Vagina (tissue), 2 donors: ENCODE measurements at regions not wholly inside any gene's neighbourhood (a gene's known extent, or its start where the extent isn't known, plus 50 kb on each side); places are given as distances from the start of the nearest gene placed in this dataset.
A peak's percentile ranks its signal among the peaks of the same experiment; 100 is the strongest.

Experiments used
- DNase-seq, 2 donors: peaks; one replicate each; pipeline ENCODE4 v3.0.0-alpha.2; 2017; ENCODE audit errors: extremely low spot score in 2 of 2
- H3K27ac ChIP-seq: fragments of 200-600 bp; sonication (generic); one replicate; pipeline ENCODE4 v1.5.1; 2019
- H3K27me3 ChIP-seq: fragments of 200-600 bp; sonication (generic); one replicate; pipeline ENCODE4 v1.5.1; 2019
- H3K36me3 ChIP-seq, 2 donors: fragments of 200-600 bp; sonication (generic); one replicate each; pipeline ENCODE4 v1.5.1; 2017 to 2019
- H3K4me1 ChIP-seq: fragments of 200-600 bp; sonication (generic); one replicate; pipeline ENCODE4 v1.5.1; 2019
- H3K4me3 ChIP-seq, 2 donors: fragments of 200-600 bp; sonication (generic); 1 replicate in 1 of 2; 2 replicates in 1 of 2; pipeline ENCODE4 v1.5.1; 2016 to 2019
- H3K9me3 ChIP-seq: fragments of 200-600 bp; sonication (generic); one replicate; pipeline ENCODE4 v1.5.1; 2019
- CTCF ChIP-seq, 3 experiments: fragments of 450-650 bp in 2 of 3; fragments of 200-600 bp in 1 of 3; sonication (generic) in 1 of 3; IDR thresholded peaks; one replicate each; pipeline ENCODE4 v1.5.1; 2017 to 2019; ENCODE audit warnings: antibody characterized with exemption in 3 of 3, mild to moderate bottlenecking in 2 of 3, moderate library complexity in 2 of 3
- POLR2A ChIP-seq, 2 donors: fragments of 450-650 bp; IDR thresholded peaks; one replicate each; pipeline ENCODE4 v1.6.1; 2017; ENCODE audit warnings: antibody characterized with exemption in 2 of 2, mild to moderate bottlenecking in 2 of 2, moderate library complexity in 2 of 2
- POLR2AphosphoS5 ChIP-seq, 2 donors: sonication (generic); formaldehyde crosslinking; IDR thresholded peaks; one replicate each; pipeline ENCODE4 v1.9.0; 2017; ENCODE audit warnings: antibody characterized with exemption in 2 of 2, mild to moderate bottlenecking in 2 of 2, low read depth in 1 of 2; ENCODE audit not compliant: insufficient read depth in 1 of 2
- intact Hi-C: fragments of 100-400 bp; cut with DNase I; formaldehyde crosslinking; loops from one replicate; pipeline ENCODE4 v1.15.1; 2023

GRCh38 chr1:29821605-29822004, 585.3 kb downstream of the PTPRU start:
- Histone ChIP-seq H3K27me3 (no peaks in the 10 kb centered on the region), H3K4me3 (no peak overlapping the region), H3K36me3 (no peaks in the 10 kb centered on the region), H3K9me3 (no peaks in the 10 kb centered on the region), H3K27ac (no peak overlapping the region), H3K4me1 (no peaks in the 10 kb centered on the region)
- DNase-seq, result peak; percentile 6 to 40
- no peak for TF ChIP-seq POLR2A (IDR thresholded peaks at IDR 0.05)
- TF ChIP-seq POLR2AphosphoS5 (IDR thresholded peaks at IDR 0.05; ENCODE audit: insufficient read depth in 1 of 2, low read depth in 1 of 2), result no peak
- TF ChIP-seq CTCF (IDR thresholded peaks at IDR 0.05), result no peak
- intact Hi-C loops, result no loop called here

- TF ChIP-seq CTCF (IDR thresholded peaks at IDR 0.05) (no peak), POLR2A (IDR thresholded peaks at IDR 0.05) (no peak), POLR2AphosphoS5 (IDR thresholded peaks at IDR 0.05; ENCODE audit: insufficient read depth in 1 of 2, low read depth in 1 of 2) (no peak)
- intact Hi-C loops, result no loop called here
- Histone ChIP-seq H3K27me3 (no peaks in the 10 kb centered on the region), H3K4me3 (no peak overlapping the region), H3K27ac (no peak overlapping the region), H3K36me3 (no peaks in the 10 kb centered on the region), H3K4me1 (no peaks in the 10 kb centered on the region), H3K9me3 (no peaks in the 10 kb centered on the region)
- DNase-seq, result peak; percentile 10 to 43
These were observed 584.1 kb downstream of the PTPRU start for GRCh38 chr1:29820401-29820800.

- DNase-seq, result peak in 1 of 2 donors; percentile 14
- Histone ChIP-seq H3K27me3 (no peaks in the 10 kb centered on the region), H3K9me3 (no peaks in the 10 kb centered on the region), H3K27ac (no peak overlapping the region), H3K4me1 (no peaks in the 10 kb centered on the region), H3K4me3 (no peak overlapping the region), H3K36me3 (no peaks in the 10 kb centered on the region)
- intact Hi-C loops, result no loop called here
- TF ChIP-seq CTCF (IDR thresholded peaks at IDR 0.05), result no peak
- TF ChIP-seq POLR2AphosphoS5 (IDR thresholded peaks at IDR 0.05; ENCODE audit: insufficient read depth in 1 of 2, low read depth in 1 of 2), result no peak
These were observed 576.2 kb downstream of the PTPRU start for GRCh38 chr1:29812408-29813135.

- no peak overlapping the region for H3K4me3 ChIP-seq
- H3K27ac ChIP-seq, result no peak overlapping the region
- no peaks in the 10 kb centered on the region for H3K36me3 ChIP-seq
- H3K27me3 ChIP-seq, result no peaks in the 10 kb centered on the region
- H3K9me3 ChIP-seq, result no peaks in the 10 kb centered on the region
- TF ChIP-seq POLR2AphosphoS5 (IDR thresholded peaks at IDR 0.05; ENCODE audit: insufficient read depth in 1 of 2, low read depth in 1 of 2) (no peak), CTCF (IDR thresholded peaks at IDR 0.05) (no peak), POLR2A (IDR thresholded peaks at IDR 0.05) (no peak)
- peak in 1 of 2 donors; percentile 70 for DNase-seq
- intact Hi-C loops, result no loop called here
- H3K4me1 ChIP-seq, result no peaks in the 10 kb centered on the region
These were observed 575.5 kb downstream of the PTPRU start for GRCh38 chr1:29811727-29812407.

- H3K4me3 ChIP-seq, result no peak overlapping the region
- intact Hi-C loops, result no loop called here
These were observed 574.9 kb downstream of the PTPRU start for GRCh38 chr1:29811247-29811646.

More at GRCh38 chr1:29811247-29811646, 574.9 kb downstream of the PTPRU start:
- DNase-seq, result peak in 1 of 2 donors; percentile 52
- Histone ChIP-seq H3K9me3 (no peaks in the 10 kb centered on the region), H3K36me3 (no peaks in the 10 kb centered on the region), H3K4me1 (no peaks in the 10 kb centered on the region), H3K27ac (no peak overlapping the region), H3K27me3 (no peaks in the 10 kb centered on the region)
- TF ChIP-seq POLR2AphosphoS5 (IDR thresholded peaks at IDR 0.05; ENCODE audit: insufficient read depth in 1 of 2, low read depth in 1 of 2), result no peak
- TF ChIP-seq CTCF (IDR thresholded peaks at IDR 0.05), result no peak
- no peak for TF ChIP-seq POLR2A (IDR thresholded peaks at IDR 0.05)
